Renal cortical epithelial cell (primary cell): ENCODE measurements at regions not wholly inside any gene's neighbourhood (a gene's known extent, or its start where the extent isn't known, plus 50 kb on each side); places are given as distances from the start of the nearest gene placed in this dataset.
"Not testable (repeated sequence)": the region's sequence is repeated elsewhere in the genome, so short reads cannot be mapped to it uniquely, and the experiment has no call there.

Experiments used
- DNase-seq: peaks from one replicate; pipeline ENCODE4 v3.0.0-alpha.2; 2011; ENCODE audit warnings: low read depth

DNA sequence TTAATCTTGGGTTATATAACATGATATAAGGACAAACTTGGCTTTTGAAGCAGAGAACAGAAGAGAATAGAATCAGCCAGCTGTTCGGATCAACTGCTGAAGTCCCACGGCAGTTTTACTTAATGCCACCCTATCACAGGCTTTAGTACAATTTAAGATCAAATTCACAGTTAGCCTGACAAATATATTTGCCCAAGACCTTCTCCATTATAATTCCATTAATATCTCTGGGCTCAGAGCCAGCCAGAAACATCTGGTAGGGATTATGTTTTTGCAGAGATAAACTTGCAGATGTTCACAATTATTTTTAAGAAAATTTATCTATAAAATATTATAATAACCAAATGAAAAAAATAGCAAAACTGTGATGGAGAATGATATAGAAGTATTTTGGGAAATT lies 381.4 kb downstream of the RAD51AP2 start:
- DNase-seq, result no peak

DNA sequence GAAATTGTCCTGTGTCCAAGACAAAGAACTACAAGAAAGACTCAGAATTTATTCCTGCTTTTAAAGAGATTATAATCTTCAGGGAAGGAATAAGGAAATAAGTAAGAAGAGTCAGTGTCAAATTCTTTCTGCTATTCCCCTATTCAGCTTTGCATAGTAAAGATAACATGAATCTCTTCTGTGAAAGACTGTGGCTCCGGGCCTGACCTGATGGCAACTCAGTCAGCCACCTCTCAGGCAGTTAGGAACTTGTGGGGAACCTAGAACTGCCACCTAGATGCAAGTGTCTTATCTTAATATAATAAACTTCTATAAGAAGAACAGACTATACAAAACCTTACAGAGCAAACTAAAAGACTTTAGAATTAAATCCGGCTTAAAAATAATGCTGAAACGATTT lies 382.0 kb downstream of the RAD51AP2 start:
- DNase-seq, result no peak

DNA sequence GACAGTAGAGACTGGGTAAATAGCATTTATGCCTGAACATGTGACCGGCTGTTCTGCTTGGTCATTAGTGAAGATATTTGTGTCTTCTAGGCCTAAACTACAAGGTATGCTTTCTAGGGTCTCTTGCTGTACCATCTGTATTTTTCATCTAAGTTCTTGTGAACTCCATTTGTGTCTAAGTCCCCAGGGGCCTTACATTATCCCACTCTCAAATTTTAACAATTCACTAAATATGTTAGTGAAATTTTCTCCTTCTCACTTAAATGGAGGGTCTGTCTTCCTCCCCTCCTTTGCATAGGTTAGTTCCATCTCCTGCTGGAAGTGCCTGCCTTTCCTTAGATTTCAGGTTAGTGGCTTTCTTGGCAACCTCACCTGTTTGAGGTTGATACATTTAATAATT lies 382.6 kb downstream of the RAD51AP2 start:
- no peak for DNase-seq

DNA sequence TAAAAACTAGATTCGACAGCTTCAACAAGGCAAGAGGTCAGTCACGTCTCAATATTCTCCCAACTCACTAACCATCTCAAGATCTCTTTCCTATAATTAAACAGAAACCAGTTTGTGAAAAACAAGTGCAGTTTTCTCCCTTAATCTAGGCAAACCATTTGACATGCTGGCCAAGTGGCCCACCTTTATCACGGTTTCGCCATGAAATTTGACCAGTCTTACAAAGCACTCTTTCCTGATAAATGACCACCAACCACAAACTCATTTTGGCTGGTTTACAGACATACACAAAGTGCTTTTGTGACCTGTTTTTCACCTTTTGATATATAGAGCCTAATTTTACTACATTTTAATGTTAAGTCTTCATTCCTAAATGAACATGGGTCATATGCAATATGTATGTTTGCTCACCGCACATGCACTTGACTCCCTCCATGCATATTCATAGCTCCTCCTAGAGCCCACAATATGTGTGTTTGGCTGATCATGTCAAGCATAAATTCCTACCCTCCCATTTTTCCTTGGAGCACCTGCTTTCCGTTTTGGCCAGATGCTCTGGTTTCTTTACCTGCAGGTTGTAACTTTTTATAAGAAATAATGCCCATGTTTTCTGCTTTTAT lies 385.1 kb downstream of the RAD51AP2 start:
- DNase-seq, result no peak

DNA sequence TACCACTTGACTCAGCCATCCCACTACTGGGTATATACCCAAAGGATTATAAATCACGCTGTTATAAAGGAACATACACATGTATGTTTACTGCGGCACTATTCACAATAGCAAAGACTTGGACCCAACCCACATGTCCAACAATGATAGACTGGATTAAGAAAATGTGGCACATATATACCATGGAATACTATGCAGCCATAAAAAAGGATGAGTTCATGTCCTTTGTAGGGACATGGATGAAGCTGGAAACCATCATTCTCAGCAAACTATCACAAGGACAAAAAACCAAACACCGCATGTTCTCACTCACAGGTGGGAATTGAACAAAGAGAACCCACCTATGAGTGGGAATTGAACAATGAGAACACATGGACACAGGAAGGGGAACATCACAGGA lies 387.6 kb downstream of the RAD51AP2 start:
- not testable (repeated sequence) for DNase-seq

DNA sequence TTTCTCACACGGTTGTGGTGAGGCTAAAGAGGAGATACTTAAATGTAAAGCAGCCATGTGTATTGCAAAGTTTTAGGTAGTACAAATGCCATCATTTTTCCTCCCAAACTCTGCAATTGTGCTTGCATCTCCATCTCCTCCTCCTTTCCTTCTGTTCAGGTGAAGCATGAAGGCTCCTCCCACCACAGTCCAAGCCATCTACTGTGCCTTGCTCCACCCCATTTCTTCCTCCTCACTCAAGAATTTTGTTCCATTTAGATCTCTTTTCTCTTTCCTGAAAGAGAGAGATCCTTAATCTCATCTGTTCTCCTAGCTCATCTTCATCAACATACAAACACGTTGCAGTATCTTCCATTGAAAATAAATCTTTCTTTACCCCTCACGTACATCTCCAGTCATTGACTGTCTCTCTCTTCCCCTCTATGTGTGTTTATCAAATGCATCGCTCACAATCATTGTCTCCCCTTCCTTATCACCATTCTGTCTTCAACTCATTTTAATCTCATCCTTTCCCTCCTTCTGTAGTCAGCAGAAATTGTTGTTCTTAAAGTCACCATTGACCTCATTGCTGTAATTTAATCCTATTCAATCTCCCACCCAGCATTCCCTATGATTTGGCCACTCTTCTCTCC lies 392.1 kb downstream of the RAD51AP2 start:
- DNase-seq, result no peak

DNA sequence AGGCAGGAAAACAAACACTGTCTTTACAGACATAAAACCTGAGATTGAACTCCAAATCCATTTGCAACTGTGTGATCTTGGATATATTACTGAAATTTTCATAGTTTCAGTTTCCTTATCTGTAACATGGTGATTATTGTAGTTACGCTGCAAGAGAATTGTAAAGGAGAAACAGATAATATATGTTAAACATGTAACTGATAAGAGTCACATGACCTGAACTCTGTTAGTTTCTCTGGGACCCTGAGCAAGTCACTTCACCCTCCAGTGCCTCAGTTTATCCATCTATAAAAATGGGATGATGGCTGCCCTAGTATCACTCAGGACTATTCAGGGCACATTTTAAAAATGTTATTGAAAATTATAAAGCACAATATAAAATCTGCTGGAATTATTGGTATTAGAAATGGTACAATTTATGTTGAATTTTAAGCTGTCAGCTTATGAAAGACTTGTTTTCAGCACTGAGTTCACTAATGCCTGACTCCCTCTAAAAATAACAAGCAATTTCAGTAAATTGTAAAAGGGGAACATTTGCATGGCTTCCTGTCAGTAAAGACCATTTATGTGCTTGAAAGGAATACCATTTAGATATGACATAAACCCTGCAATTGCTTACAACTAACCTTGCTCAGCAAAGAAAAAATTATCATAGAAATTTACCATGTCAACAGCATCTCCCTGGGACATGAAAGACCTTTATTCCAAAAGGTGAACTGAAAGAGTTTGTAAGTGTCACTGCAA lies 393.5 kb downstream of the RAD51AP2 start:
- no peak for DNase-seq

DNA sequence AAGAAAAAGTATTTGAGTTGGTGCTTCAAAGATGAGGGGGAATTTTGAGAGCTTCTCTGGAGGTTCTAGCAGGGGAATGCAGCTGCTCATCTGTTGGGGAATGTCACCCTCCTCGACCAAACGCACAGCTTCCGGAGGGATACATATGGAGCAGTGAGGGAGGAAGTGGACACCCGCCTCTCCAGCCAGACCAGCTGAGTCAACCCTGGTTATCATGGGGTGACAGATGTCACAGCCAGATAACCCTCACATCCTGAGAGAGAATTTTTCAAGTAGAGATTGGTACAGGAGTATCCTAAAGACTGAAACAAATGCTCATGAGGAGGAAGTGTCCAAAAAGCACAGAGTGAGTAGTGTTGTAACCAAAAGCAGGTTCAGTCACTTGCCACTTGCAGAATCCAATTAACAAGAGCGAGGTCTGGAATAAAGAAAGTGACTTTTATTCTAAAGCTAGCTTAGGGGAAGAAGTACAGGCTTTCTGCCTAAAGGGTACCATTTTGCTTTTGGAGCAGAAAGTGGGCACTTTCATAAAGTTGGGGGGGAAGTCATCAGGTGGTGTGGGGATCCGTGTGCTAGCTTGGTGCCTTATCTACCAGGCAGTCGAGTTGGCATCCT lies 395.2 kb downstream of the RAD51AP2 start:
- DNase-seq, result no peak

DNA sequence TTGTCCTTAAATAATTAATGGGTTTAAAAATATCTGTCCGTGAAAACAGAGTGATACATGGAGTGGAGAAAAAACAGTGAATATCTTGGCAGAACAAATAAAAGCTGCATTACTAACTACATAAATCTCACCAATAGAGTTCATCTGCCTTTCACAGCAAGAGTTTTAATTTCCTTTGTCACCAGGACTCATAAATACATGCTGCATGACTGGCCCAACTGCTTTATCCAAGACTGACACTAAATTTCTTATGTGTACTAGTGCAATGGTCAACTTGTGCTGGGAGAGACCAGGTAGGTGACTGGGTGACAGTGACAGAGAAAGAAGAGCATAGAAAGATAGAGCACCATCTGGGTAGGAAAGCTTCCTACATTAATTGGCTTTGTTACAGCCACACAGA lies 402.8 kb downstream of the RAD51AP2 start:
- no peak for DNase-seq

DNA sequence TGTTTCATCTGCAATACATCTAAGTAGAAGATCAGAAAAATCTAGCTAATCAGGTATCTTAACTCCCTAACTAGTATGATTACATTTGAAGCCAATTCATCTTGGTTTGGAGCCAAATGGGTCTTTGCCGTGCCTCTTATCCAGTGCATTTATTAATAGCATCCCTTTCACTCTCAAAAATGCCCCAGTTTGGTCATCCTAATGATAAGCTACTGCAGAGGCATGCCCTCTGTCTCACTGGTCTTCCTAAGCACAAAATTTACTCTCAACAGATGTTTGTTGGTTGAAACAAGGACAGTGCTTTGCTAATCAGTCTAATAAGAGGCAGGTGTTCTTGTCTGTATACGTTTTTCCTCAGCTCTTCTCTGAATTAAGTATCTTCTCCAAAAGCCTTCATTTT lies 403.2 kb downstream of the RAD51AP2 start:
- DNase-seq, result no peak

DNA sequence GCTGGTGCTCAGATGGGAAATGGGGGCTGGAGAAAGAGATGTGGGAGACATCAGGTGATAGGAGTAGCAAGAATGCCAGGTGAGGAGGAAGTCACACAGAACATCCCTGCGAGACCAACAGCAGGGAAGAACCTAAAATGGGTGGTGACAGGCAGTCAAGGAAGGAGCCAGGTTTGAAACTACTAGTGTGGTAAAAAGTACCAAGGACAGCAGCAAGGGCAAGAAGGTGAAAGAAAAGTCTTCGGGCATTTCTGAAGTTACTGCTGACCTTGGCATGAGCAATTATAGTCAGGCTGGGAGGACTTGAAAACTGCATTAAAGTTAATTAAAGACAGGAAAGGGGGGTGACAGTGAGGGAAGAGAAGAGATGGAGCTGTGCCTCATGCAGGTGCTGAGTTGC lies 410.4 kb downstream of the RAD51AP2 start:
- DNase-seq, result no peak

DNA sequence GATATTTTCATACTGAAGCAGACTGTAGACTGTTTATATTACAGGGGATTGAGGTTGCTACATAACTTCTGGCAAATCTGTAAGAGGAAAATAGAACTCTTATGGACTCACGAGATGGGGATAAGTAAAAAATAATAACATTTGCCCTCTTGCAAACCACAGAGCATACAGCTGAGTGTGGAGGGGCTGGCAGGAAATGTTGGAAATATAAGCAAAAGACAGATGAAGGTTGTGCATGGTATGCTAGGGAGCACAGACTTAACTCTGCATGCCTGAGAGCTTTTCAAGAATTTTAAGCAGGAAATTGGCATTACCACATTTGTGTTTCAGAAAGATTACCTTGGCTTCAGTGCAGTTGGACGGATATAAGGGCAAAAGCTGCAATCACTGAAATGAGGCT lies 411.1 kb downstream of the RAD51AP2 start:
- DNase-seq, result no peak

DNA sequence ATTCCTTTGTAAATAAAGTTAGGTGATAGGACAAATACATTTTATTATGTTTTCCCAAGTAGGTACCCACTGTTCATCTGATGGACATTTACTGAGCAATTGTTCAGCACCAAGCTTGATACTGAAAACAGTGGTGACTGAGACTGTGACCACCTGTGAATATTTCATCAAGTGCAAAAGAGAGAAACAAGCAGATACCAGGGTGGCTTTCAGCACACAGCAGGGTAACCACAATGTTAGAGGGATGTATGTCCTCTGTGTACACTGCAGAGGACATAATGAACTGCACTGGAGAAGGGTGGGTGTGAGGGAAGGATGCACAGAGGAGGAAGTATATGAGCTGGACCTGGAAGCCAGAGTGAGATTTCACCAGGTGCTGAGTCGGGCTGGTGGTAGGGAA lies 411.8 kb downstream of the RAD51AP2 start:
- DNase-seq, result no peak

DNA sequence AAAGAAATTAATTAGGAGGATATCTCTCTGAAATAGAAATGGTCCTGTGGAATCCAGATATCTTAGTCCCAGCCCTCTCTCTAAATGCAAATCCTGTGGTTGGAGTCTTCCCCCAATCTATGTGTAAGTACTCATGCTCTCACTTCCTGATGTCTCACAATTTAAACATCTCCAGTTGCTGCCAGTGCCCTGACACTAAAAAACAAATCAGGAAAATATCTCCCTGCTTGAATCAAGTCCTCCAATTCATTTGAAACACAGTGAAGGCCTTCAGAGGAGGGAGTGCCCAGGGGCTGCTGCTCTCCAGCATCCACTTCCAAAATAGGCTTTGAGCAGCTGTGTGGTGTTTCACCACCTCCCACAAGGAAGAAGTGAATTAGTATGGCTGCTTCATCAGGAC lies 413.8 kb downstream of the RAD51AP2 start:
- peak; percentile 1 for DNase-seq

DNA sequence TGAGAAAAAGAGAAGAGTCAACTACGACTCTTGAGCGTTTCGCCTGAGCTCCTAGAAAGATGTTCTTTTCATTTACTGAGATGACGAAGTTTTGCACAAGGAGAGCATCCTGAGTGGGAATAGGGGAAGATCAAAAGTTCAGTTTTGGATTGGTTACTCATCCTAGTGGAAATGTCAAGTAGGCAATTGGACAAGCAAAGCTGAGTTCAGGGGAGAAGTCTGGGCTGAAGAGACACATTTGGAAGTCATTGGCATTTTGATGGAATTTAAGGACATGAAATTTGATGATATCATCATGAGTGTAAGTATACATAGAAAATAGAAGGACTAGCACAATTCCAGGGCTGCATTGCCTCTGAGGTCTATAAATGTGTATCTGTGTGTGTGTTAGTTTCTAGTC lies 416.6 kb downstream of the RAD51AP2 start:
- no peak for DNase-seq

DNA sequence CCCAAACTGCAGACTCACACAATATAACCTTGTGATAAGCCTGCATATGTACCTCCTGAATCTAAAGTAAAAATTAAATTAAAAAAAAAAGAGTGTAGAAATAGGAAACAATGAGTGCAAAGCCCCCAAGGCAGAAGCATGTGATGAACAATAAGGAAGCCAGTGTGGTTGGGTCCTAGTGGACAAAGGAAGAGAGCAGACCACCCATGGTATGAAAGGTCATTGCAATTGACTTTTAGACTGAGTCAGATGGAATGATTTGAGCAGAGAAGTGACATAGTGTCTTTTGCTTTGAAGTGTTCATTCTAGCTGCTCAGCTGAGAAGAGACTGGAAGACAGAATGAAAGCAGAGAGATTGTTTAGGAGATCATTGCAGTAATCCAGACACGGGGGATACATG lies 417.1 kb downstream of the RAD51AP2 start:
- DNase-seq, result no peak

DNA sequence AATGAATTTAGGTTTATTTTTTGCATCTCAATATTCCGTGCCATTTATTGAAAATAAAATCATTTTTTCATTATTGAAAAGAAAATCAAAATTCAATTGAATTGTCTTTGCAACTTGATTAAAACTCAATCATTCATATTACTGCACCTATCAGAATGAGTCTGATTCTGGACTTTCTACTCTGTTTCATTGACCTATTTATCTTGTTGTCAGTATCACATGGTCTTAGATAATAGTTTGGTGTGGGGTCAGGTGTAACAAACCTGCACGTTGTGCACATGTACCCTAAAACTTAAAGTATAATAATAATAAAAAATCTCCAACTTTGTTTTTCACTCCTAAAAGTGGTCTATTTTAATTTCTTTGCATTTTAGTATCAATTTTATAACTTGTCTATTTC lies 422.9 kb downstream of the RAD51AP2 start:
- no peak for DNase-seq

DNA sequence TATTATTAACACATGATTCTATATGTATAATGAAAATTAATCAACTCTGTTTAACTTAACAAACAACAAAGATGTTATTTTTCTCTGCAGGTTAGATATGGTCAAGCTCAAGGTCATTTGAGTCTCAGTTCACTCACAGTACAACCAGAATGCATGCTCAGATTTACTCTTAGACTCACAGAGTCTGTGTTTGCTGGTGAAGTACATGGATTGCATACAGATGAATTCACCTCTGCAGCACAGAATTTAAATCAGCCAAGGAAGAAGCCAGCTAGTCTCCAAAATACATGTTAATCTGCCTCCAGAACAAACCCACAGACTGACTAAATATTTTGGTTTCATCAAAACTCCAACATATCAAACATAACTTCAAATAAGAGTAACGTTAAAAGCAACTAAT lies 424.5 kb downstream of the RAD51AP2 start:
- no peak for DNase-seq

DNA sequence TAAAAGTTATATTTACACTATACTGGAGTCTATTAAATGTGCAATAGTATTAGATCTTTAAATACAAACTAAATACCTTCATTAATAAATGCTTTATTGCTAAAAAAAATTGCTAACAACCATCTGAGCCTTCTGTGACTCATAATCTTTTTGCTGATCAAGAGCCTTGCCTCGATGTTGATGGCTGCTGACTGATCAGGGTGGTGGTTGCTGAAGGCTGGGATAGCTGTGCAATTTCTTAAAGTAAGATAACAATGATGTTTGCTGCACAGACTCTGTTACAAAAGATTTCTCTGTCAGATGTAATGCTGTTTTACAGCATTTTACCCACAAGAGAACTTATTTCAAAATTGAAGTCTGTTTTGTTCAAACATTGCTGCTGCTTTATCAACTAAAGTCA lies 421.4 kb upstream of the CYRIA start:
- no peak for DNase-seq

DNA sequence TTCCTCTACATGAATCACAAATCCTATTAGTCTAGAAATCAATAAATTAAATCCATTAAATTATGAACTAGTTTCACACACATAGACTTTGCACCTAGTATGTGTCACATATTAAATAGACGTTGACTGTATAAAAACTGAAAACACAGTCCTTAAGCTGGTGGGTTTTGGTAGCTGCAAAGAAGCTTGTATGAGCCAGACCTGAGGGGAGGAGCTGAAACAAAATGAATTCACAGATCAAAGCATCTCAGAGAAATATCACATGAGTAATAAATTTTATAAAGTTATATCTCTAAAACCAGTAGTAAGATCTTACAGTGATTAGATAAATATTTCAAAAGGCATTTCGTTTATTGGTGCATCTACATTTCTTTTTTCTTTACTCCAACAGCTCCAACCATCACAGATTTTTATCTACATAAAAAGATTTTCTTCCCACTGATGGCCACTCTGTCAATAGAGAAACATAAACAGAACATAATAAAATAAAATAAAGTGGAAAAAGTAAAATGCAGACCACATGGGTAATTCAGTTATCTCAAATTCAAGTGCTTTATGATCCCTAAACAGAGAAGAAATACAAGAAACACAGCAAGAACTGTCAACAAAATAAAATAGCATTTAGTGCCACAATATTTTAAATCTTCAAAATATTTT lies 420.0 kb upstream of the CYRIA start:
- no peak for DNase-seq

DNA sequence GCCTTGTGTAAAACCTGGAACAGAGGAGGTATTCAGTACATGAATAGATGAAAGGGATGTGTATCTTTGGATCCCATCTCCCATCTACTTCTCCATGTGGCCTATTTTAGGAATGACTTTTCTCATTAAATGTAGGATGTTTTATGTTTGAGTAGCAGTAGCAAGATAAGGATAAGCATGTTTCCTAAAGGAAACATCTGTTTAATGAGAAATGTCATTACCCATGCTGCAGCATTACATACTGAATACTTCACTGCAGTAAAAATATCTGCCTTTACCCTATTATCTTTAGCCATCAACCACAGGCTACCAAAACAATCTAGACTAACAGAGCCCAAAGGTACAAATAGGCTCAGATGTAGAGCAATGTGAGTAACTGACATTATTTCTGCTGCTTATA lies 419.2 kb upstream of the CYRIA start:
- no peak for DNase-seq

DNA sequence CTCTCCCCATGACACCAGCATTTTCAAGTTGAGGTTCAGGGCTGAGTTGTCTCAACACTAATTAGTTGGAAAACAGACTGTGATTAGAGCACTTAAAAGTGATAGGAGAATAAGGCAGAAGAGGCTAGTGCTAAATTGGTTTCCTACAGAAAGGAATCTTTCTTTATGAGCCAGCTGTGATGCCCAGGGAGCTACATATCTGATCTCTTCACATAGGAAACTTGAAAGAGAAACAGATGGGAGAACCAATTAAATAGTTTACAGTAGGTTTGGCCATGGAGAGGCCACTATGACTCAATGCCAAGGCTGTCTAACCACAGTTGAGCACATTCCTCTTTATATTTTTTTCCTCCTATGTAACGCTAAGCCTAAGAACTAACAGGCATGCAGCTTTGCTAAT lies 418.3 kb upstream of the CYRIA start:
- no peak for DNase-seq

DNA sequence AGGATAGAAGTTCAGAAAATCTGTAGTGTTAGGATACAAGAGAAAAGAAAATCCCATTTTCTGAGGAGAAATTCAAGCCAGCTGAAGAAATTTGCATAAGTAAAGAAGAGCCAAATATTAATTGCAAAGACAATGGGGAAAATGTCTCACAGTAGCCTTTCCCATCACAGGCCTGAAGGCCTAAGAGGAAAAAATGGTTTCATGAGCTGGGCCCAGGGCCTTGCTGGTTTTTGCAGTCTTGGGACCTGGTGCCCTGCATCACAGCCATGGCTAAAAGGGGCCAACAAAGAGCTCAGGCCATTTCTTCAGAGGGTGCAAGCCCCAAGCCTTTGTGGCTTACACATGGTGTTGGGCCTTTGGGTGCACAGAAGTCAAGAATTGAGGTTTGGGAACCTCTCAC lies 413.6 kb upstream of the CYRIA start:
- no peak for DNase-seq
